ENCODE measurements at regions not wholly inside any gene's neighbourhood (a gene's known extent, or its start where the extent isn't known, plus 50 kb on each side); places are given as distances from the start of the nearest gene placed in this dataset.
"Not testable (repeated sequence)": the region's sequence is repeated elsewhere in the genome, so short reads cannot be mapped to it uniquely, and the experiment has no call there.

DNA sequence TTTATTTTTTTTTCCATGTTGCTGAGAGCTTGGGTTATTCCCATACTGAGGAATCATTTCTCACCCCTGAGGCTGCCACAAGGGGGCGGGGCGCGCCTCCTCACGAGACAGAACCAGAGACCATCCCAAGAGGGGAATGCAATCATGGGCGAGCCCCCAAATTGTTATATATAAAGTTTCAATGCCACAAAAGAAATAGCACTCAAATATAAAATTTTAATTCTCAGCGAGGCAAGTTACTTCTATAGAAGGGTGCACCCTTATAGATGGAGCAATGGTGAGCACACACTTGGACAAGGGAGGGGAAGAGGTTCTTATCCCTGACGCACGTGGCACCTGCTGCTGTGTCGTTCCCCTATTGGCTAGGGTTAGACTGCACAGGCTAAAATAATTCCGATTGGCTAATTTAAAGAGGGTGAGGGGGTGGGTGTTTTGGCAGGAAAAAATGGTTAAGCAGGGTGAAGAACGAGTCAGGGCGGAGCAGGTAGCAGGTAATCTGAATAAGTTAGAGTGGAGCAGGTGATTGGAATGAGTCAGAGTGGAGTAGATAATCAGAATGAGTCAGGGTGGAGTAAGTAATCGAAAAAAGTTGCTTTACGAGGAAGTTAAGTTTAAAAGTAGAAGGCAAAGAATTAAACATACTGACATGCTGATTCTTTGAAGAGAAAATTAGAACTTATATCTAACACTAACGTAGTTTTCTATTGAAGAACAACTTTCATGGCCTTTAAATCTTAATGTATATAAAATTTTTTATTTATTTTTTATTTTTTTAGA lies 177.5 kb downstream of the MTCL1 start:
- Mint-ChIP-seq H3K36me3 (peaks cover 8 to 23% of the 10 kb centered on the region in 2 donors), H3K27me3 (no peaks in the 10 kb centered on the region), H3K9me3 (peaks cover 24 to 27% of the 10 kb centered on the region in 2 donors), H3K4me1 (no peaks in the 10 kb centered on the region), H3K27ac (no peak overlapping the region), H3K4me3 (no peak overlapping the region)
- DNase-seq = no peak
- no peak for ATAC-seq (replicated peaks)

DNA sequence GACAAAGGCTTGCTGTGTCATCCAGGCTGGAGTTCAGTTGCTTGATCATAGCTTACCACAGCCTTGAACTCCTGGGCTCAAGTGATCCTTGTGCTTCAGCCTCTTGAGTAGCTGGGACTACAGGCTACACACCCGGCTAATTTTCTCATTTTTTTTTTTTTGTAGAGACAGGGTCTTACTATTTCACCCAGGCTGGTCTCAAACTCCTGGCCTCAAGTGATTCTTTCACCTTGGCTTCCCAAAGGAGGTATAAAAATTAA lies 178.0 kb downstream of the MTCL1 start:
- Mint-ChIP-seq H3K9me3 (peaks cover 26 to 28% of the 10 kb centered on the region in 2 donors), H3K4me3 (no peak overlapping the region), H3K36me3 (peaks cover 8 to 23% of the 10 kb centered on the region in 2 donors), H3K27me3 (no peaks in the 10 kb centered on the region), H3K4me1 (no peaks in the 10 kb centered on the region), H3K27ac (no peak overlapping the region)
- DNase-seq (no peak), ATAC-seq (replicated peaks) (no peak)

DNA sequence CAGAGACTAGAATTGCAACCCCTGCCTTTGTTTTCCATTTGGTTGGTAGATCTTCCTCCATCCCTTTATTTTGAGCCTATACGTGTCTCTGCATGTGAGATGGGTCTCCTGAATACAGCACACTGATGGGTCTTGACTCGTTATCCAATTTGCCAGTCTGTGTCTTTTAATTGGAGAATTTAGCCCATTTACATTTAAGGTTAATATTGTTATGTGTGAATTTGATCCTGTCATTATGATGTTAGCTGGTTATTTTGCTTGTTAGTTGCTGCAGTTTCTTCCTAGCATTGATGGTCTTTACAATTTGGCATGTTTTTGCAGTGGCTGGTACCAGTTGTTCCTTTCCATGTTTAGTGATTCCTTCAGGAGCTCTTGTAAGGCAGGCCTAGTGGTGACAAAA lies 182.5 kb downstream of the MTCL1 start:
- not testable (repeated sequence) for H3K27me3 Mint-ChIP-seq; H3K4me1 Mint-ChIP-seq; H3K27ac Mint-ChIP-seq; DNase-seq; ATAC-seq (replicated peaks); H3K4me3 Mint-ChIP-seq
- peaks cover 16 to 19% of the 10 kb centered on the region in 2 donors for H3K9me3 Mint-ChIP-seq
- peaks cover 3 to 19% of the 10 kb centered on the region in 2 donors for H3K36me3 Mint-ChIP-seq

DNA sequence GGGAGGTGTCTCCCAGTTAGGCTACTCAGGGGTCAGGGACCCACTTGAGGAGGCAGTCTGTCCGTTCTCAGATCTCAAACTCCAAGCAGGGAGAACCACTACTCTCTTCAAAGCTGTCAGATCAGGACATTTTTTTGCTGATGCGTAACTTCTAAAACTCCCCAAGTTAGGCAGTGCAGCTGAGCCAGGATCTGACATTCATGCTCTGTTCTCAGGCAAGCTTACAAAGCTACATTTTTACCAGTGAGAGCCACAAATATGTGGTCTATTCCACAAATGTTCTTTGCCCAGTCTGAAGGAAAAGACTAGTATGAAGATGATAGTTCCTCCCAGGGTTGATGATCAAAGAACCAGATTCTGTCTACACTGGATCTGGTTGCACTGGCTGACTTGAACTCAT lies 184.1 kb downstream of the MTCL1 start:
- peaks cover 0 to 8% of the 10 kb centered on the region in 2 donors for H3K27me3 Mint-ChIP-seq
- H3K4me3 Mint-ChIP-seq = no peak overlapping the region
- H3K27ac Mint-ChIP-seq = no peak overlapping the region
- peaks cover 14 to 17% of the 10 kb centered on the region in 2 donors for H3K9me3 Mint-ChIP-seq
- no peak for DNase-seq
- H3K4me1 Mint-ChIP-seq = peaks cover 0 to 1% of the 10 kb centered on the region in 2 donors
- H3K36me3 Mint-ChIP-seq = peaks cover 2 to 17% of the 10 kb centered on the region in 2 donors
- no peak for ATAC-seq (replicated peaks)

DNA sequence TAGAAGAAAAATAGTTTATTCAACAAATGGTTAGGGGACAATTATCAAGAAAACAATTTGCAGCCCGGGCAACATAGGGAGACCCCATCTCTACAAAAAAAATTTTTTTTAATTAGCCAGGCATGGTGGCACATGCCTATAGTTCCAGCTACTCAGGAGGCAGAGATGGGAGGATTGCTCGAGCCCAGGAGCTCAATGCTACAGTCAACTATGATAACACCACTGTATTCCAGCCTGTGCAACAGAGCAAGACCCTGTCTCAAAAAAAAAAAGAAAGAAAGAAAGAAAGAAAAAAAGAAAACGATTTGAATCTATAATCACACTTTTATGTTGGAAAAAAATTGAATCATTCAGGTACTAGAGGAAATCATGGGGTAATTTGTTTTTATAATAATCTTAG lies 185.1 kb downstream of the MTCL1 start:
- peaks cover 14 to 16% of the 10 kb centered on the region in 2 donors for H3K9me3 Mint-ChIP-seq
- not testable (repeated sequence) for H3K27me3 Mint-ChIP-seq; DNase-seq; H3K4me3 Mint-ChIP-seq; ATAC-seq (replicated peaks); H3K27ac Mint-ChIP-seq; H3K4me1 Mint-ChIP-seq
- peaks cover 2 to 17% of the 10 kb centered on the region in 2 donors for H3K36me3 Mint-ChIP-seq

DNA sequence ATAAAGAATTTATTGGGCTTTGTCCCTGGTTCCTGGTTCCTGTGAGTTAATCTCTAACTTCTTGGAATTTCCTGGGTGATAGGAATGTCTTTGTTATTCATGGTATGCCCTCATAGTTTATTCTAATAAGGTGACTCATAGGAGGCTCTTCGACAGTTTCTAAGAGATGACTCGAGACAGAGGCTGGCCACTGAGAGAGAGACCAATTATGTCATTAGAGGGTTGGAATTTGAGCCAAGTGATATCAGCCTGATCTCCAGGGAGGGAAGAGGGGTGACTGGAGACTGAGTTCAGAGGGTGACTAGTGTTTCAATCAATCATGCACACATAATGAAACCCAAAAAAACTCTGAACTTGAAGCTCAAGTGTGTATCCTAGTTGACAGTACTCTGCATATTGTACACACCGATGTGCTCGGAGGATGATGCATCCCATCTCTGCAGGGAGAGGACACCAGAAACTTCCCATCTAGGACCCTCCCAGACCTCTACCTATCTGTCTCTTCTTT lies 185.7 kb downstream of the MTCL1 start:
- Mint-ChIP-seq H3K4me3 (no peak overlapping the region), H3K36me3 (peaks cover 2 to 12% of the 10 kb centered on the region in 2 donors), H3K4me1 (peaks cover 0 to 2% of the 10 kb centered on the region in 2 donors), H3K9me3 (peaks cover 11 to 13% of the 10 kb centered on the region in 2 donors), H3K27me3 (peaks cover 0 to 8% of the 10 kb centered on the region in 2 donors), H3K27ac (no peak overlapping the region)
- no peak for DNase-seq
- ATAC-seq (replicated peaks) = no peak

DNA sequence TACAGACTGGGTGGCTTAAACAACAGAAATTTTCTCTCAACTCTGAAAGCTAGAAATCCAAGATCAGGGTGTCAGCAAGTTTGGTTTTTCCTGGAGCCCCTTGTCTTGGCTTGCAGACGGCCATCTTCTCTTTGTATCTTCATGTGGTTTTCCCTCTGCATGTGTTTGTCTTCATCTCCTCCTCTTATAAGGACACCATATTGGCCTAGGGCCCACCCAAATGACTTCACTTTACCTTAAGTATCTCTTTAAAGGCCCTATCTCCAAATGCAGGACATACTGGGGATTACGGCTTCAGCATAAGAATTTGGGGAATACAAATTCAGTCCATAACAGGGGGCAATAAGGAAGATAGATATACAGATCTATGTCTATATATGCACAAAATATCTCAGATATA lies 187.9 kb downstream of the MTCL1 start:
- peaks cover 3 to 4% of the 10 kb centered on the region in 2 donors for H3K9me3 Mint-ChIP-seq
- DNase-seq (no peak), ATAC-seq (replicated peaks) (no peak)
- no peak overlapping the region for H3K27ac Mint-ChIP-seq
- peaks cover 0 to 8% of the 10 kb centered on the region in 2 donors for H3K27me3 Mint-ChIP-seq
- H3K4me1 Mint-ChIP-seq = peaks cover 4 to 6% of the 10 kb centered on the region in 2 donors
- H3K4me3 Mint-ChIP-seq = no peak overlapping the region
- peaks cover 0 to 5% of the 10 kb centered on the region in 2 donors for H3K36me3 Mint-ChIP-seq

DNA sequence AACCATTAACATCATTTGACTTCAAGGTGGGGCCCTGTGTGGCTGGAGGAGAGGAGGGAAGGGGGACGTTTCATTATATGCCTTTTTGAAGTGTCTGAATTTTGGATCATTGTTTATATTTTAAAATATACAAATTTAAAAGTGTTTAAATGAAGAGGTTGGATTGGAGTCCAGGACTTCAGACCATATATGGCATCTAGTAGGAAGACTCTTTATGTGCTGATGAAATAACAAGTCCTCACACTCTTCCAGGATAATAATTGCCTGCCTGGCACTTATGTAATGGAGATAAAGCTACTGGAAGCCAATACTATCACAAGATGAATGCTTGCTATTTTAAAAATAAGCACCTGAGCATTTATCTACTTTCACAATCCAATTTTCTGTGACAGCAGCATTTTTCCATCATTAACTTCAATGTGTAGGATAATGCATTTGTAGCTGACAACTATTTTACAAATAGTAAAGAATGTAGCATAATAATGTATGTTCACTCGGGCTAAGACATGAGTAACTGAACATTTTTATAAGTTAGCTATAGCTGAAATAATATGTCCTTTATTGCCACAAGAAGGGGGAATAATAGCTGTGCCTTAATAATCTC lies 188.4 kb downstream of the MTCL1 start:
- peaks cover 0 to 1% of the 10 kb centered on the region in 2 donors for H3K36me3 Mint-ChIP-seq
- DNase-seq = no peak
- H3K4me1 Mint-ChIP-seq = peaks cover 4 to 6% of the 10 kb centered on the region in 2 donors
- H3K27ac Mint-ChIP-seq = no peak overlapping the region
- no peak for ATAC-seq (replicated peaks)
- H3K9me3 Mint-ChIP-seq = peaks cover 3 to 4% of the 10 kb centered on the region in 2 donors
- H3K4me3 Mint-ChIP-seq = no peak overlapping the region
- peaks cover 0 to 8% of the 10 kb centered on the region in 2 donors for H3K27me3 Mint-ChIP-seq

DNA sequence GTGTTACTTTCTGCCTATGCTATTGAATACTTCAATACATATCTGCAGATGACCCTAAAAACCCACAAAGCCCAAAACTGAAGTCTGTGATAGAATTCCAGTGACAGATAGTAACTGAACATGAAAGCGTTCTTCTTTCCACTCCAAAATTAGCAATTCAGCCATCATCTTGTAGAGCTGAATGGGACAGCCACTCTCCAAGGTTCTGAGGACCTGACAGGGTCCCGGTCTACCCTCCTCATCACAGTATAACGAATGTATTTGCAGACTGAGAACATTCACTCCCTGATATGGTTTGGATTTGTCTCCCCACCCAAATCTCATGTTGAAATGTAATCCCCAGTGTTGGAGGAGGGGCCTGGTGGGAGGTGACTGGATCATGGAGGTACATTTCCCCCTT lies 189.5 kb downstream of the MTCL1 start:
- Mint-ChIP-seq H3K4me1 (peaks cover 4 to 6% of the 10 kb centered on the region in 2 donors), H3K9me3 (peaks cover 3 to 4% of the 10 kb centered on the region in 2 donors), H3K27ac (no peak overlapping the region), H3K4me3 (no peak overlapping the region), H3K36me3 (no peaks in the 10 kb centered on the region), H3K27me3 (peaks cover 0 to 8% of the 10 kb centered on the region in 2 donors)
- no peak for DNase-seq
- no peak for ATAC-seq (replicated peaks)

DNA sequence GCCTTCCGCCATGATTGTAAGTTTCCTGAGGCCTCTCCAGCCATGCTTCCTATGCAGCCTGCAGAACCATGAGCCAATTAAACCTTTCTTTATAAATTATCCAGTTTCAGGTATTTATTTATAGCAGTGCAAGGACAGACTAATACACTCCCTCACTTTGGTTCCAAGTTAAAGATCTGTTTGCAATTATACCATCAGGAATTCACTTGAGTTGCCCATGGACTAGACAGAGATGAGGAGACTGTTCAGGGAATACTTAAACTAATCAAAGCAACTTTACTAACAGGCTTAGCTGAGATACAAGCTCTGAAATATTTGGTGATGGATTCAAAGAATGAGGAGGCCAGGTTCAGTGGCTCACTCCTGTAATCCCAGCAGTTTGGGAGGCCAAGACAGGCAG lies 190.0 kb downstream of the MTCL1 start:
- DNase-seq = no peak
- H3K27ac Mint-ChIP-seq = no peak overlapping the region
- no peak for ATAC-seq (replicated peaks)
- H3K4me3 Mint-ChIP-seq = no peak overlapping the region
- no peaks in the 10 kb centered on the region for H3K36me3 Mint-ChIP-seq
- H3K4me1 Mint-ChIP-seq = peaks cover 4 to 7% of the 10 kb centered on the region in 2 donors
- H3K27me3 Mint-ChIP-seq = peaks cover 0 to 8% of the 10 kb centered on the region in 2 donors
- H3K9me3 Mint-ChIP-seq = peaks cover 3 to 4% of the 10 kb centered on the region in 2 donors

DNA sequence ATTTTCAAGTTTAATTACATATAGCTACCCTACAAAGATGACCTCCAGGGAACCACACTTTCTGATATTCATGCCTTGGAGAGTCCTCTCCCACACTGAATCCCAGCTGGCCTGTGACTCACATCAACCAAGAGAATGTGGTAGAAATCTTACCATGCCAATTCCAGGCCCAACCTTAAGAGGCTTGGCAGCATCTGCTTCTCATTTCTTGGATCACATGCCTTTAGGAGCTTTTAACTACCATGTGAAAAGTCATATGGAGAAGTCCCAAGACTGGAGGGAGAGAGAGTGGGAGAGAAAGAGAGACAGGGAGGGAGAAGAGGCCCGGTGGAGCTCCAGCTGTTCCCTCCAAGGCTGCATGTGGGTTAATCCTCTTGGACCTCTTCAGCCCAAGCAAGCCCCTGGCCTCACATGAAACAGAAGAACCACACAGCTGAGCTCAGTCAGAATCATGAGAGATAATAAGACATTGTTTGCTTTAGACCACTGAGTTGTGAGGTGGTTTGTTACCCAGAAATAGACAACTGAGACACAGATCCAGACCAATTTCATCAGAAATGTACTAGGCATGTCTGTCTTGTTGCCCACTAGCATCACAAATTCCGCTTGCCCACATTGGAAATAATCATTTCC lies 190.7 kb downstream of the MTCL1 start:
- Mint-ChIP-seq H3K36me3 (no peaks in the 10 kb centered on the region), H3K4me1 (peaks cover 4 to 8% of the 10 kb centered on the region in 2 donors), H3K4me3 (no peak overlapping the region), H3K27ac (no peak overlapping the region), H3K27me3 (peaks cover 0 to 4% of the 10 kb centered on the region in 2 donors), H3K9me3 (peaks cover 3 to 4% of the 10 kb centered on the region in 2 donors)
- no peak for DNase-seq
- ATAC-seq (replicated peaks) = no peak

DNA sequence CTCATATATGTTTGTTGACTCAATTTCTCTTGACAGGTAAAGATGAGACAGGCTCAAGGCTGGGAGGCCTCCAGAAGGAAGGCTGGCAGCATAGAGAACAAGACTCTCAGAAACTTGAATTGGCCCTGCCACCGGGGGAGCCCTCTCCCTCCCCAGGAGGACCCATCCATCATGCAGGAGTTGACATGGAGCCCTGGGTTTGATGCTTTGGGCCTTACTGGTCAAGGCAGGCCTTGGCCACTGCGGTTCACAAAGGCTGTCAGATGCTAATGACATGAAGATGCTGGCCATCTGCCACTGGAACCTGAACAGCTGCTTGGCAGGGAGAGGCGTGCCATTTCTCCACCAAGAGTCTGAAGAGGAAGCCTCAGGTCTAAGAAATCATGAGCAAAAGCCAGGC lies 193.6 kb downstream of the MTCL1 start:
- no peak for DNase-seq
- Mint-ChIP-seq H3K27ac (no peak overlapping the region), H3K4me3 (no peak overlapping the region), H3K36me3 (no peaks in the 10 kb centered on the region), H3K9me3 (peaks cover 3 to 4% of the 10 kb centered on the region in 2 donors), H3K4me1 (peaks cover 4 to 8% of the 10 kb centered on the region in 2 donors), H3K27me3 (no peaks in the 10 kb centered on the region)
- ATAC-seq (replicated peaks) = no peak

DNA sequence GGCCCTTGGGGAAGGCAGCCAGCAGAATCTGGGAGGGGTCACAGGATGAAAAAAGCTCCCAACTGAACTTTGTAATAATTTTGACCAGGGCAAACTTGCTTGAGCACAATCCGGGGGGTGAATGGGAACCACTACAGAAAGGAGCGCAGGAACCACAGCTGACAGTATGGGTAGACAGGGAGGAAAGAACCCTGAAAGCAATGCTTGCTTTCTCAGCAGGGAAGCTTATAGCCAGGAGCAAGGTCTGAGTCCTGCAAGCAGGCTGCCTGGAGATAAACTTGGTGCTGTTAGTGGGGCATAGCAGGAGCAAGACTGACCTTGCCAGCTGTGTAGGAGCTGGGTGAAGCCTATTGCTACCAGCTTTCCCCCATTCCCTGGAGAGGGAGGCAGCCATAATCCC lies 195.2 kb downstream of the MTCL1 start:
- Mint-ChIP-seq H3K4me3 (no peak overlapping the region), H3K27me3 (no peaks in the 10 kb centered on the region), H3K4me1 (peaks cover 8 to 9% of the 10 kb centered on the region in 2 donors), H3K27ac (no peak overlapping the region), H3K36me3 (peaks cover 0 to 2% of the 10 kb centered on the region in 2 donors), H3K9me3 (peaks cover 4 to 7% of the 10 kb centered on the region in 2 donors)
- no peak for ATAC-seq (replicated peaks)
- no peak for DNase-seq

DNA sequence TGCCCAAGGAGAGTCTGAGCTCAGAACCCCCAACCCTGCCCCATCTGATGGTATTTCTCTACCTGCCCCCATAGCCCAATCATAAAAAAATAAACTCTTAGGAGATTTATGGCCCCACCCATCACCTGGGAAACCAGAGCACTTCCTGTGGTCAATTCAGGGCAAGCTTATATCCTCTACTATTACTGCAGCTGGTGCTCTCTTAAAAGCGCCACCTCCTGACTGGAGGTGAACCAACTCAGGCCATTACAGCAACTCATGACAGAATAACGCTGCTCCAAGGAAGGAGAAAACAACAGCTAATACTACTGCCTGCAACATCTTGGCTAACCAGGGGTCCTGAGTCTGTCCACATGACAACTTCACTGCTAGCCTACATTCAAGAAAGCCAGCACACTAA lies 195.7 kb downstream of the MTCL1 start:
- ATAC-seq (replicated peaks) (no peak), DNase-seq (no peak)
- Mint-ChIP-seq H3K4me3 (no peak overlapping the region), H3K36me3 (peaks cover 0 to 2% of the 10 kb centered on the region in 2 donors), H3K4me1 (peaks cover 8 to 9% of the 10 kb centered on the region in 2 donors), H3K9me3 (peaks cover 2 to 6% of the 10 kb centered on the region in 2 donors), H3K27me3 (no peaks in the 10 kb centered on the region), H3K27ac (no peak overlapping the region)

All from stimulated activated naive B cell treated with anti-CD40 and anti-IgM and Interleukin-4, amounts not matched to agents 10 μg/mL and 1 μg/mL and 100 μg/mL, for 72 hours (primary cell).